Activated B cell treated with CpG ODN at 0.5 μM for 24 hours (primary cell): ENCODE measurements at regions not wholly inside any gene's neighbourhood (a gene's known extent, or its start where the extent isn't known, plus 50 kb on each side); places are given as distances from the start of the nearest gene placed in this dataset.

ENCODE experiments used
- ATAC-seq: fragments of 200-7000 bp; cut with Tn5 transposase; one replicate; pipeline ENCODE4 v1.10.0; 2021; ENCODE audit warnings: low read depth, mild to moderate bottlenecking, moderate library complexity
- CTCF ChIA-PET: fragments of 350-600 bp; sonication (Branson Sonifier 250); formaldehyde crosslinking; loops from one replicate; lab custom pipeline; 2021; ENCODE audit warnings: antibody characterized with exemption; lab: Charles Lee
- POLR2A ChIA-PET: fragments of 350-600 bp; sonication (Branson Sonifier 250); formaldehyde crosslinking; loops from one replicate; lab custom pipeline; 2021; ENCODE audit warnings: antibody characterized with exemption; lab: Charles Lee
- DNase-seq: peaks from one replicate; pipeline ENCODE4 v3.0.0; 2022
- H3K27ac Mint-ChIP-seq: one replicate; pipeline ENCODE4 v1.8.0; 2020; ENCODE audit warnings: mixed read lengths
- H3K27me3 Mint-ChIP-seq: one replicate; pipeline ENCODE4 v1.8.0; 2021; ENCODE audit warnings: mixed read lengths
- H3K36me3 Mint-ChIP-seq: one replicate; pipeline ENCODE4 v1.8.0; 2021; ENCODE audit warnings: low read depth, mixed read lengths
- H3K4me1 Mint-ChIP-seq: one replicate; pipeline ENCODE4 v1.8.0; 2021; ENCODE audit warnings: mixed read lengths
- H3K4me3 Mint-ChIP-seq: one replicate; pipeline ENCODE4 v1.8.0; 2020; ENCODE audit warnings: mild to moderate bottlenecking, mixed read lengths
- H3K9me3 Mint-ChIP-seq: one replicate; pipeline ENCODE4 v1.8.0; 2020; ENCODE audit warnings: mixed read lengths
- CTCF ChIP-seq: fragments of 200-600 bp; IDR thresholded peaks from one replicate; pipeline ENCODE4 v1.8.0; 2022; ENCODE audit warnings: antibody characterized with exemption, mild to moderate bottlenecking
- intact Hi-C: fragments of 100-400 bp; cut with micrococcal nuclease; formaldehyde crosslinking; loops from one replicate; pipeline ENCODE4 v1.15.1; 2024

- ATAC-seq (no peak), DNase-seq (no peak)
- Mint-ChIP-seq H3K4me1 (peaks cover 5% of the 10 kb centered on the region), H3K4me3 (no peak overlapping the region), H3K27me3 (peaks cover 12% of the 10 kb centered on the region), H3K27ac (no peak overlapping the region), H3K36me3 (no peaks in the 10 kb centered on the region), H3K9me3 (no peaks in the 10 kb centered on the region)
- ChIA-PET CTCF (interaction anchor here (0.9 kb wide), 1 partner anchor 277 kb away, joined by 3 read pairs; no protein-coding TSS in a partner anchor), POLR2A (no interaction called here)
- TF ChIP-seq CTCF = no peak
- intact Hi-C loops = no loop called here
These were observed 109.6 kb upstream of the TOPAZ1 start for GRCh38 chr3:44132061-44132460.

- intact Hi-C loops = no loop called here
- Mint-ChIP-seq H3K27me3 (peaks cover 12% of the 10 kb centered on the region), H3K9me3 (no peaks in the 10 kb centered on the region), H3K27ac (no peak overlapping the region), H3K4me3 (no peak overlapping the region), H3K4me1 (peaks cover 5% of the 10 kb centered on the region), H3K36me3 (no peaks in the 10 kb centered on the region)
- CTCF ChIA-PET = interaction anchor here (0.9 kb wide), 1 partner anchor 278 kb away, joined by 3 read pairs; no protein-coding TSS in a partner anchor
- no peak for TF ChIP-seq CTCF
- POLR2A ChIA-PET = no interaction called here
- no peak for DNase-seq
- no peak for ATAC-seq
These were observed 109.1 kb upstream of the TOPAZ1 start for GRCh38 chr3:44132593-44132992.

- TF ChIP-seq CTCF = no peak
- POLR2A ChIA-PET = no interaction called here
- H3K4me1 Mint-ChIP-seq = no peaks in the 10 kb centered on the region
- intact Hi-C loops = no loop called here
- DNase-seq = no peak
- no peaks in the 10 kb centered on the region for H3K9me3 Mint-ChIP-seq
- H3K4me3 Mint-ChIP-seq = no peak overlapping the region
- ATAC-seq = no peak
- H3K27ac Mint-ChIP-seq = no peak overlapping the region
- CTCF ChIA-PET = no interaction called here
- H3K36me3 Mint-ChIP-seq = no peaks in the 10 kb centered on the region
- peaks cover 14% of the 10 kb centered on the region for H3K27me3 Mint-ChIP-seq
These were observed 105.3 kb upstream of the TOPAZ1 start for GRCh38 chr3:44136421-44136820.

GRCh38 chr3:44146073-44146472 is 95.6 kb upstream of the TOPAZ1 start:
- TF ChIP-seq CTCF = no peak
- Mint-ChIP-seq H3K4me1 (no peaks in the 10 kb centered on the region), H3K27me3 (peaks cover 29% of the 10 kb centered on the region), H3K9me3 (no peaks in the 10 kb centered on the region), H3K27ac (no peak overlapping the region), H3K4me3 (no peak overlapping the region), H3K36me3 (no peaks in the 10 kb centered on the region)
- intact Hi-C loops = no loop called here
- ChIA-PET POLR2A (no interaction called here), CTCF (no interaction called here)
- no peak for ATAC-seq
- no peak for DNase-seq

GRCh38 chr3:44159696-44160300 is 81.9 kb upstream of the TOPAZ1 start:
- CTCF ChIA-PET = no interaction called here
- POLR2A ChIA-PET = no interaction called here
- TF ChIP-seq CTCF = no peak
- Mint-ChIP-seq H3K4me1 (no peaks in the 10 kb centered on the region), H3K36me3 (no peaks in the 10 kb centered on the region), H3K9me3 (no peaks in the 10 kb centered on the region), H3K4me3 (no peak overlapping the region), H3K27ac (no peak overlapping the region), H3K27me3 (peaks cover 5% of the 10 kb centered on the region)
- ATAC-seq (no peak), DNase-seq (no peak)
- intact Hi-C loops = no loop called here
